ENCODE measurements at regions not wholly inside any gene's neighbourhood (a gene's known extent, or its start where the extent isn't known, plus 50 kb on each side); places are given as distances from the start of the nearest gene placed in this dataset.

GRCh38 chr18:1463981-1464380 is 559.3 kb downstream of the ADCYAP1 start (continued):
- TF ChIP-seq CHD2 (IDR thresholded peaks at IDR 0.05; ENCODE audit: low read length, partially characterized antibody) (no peak), YY1 (IDR thresholded peaks at IDR 0.05; ENCODE audit: low read depth) (no peak), RXRA (IDR thresholded peaks at IDR 0.05; ENCODE audit: borderline replicate concordance, low read depth) (no peak), CTCF (IDR thresholded peaks at IDR 0.05) (no peak), MEF2A (IDR thresholded peaks at IDR 0.05; ENCODE audit: borderline replicate concordance, low read depth) (no peak), SIN3A (IDR thresholded peaks at IDR 0.05; ENCODE audit: borderline replicate concordance, low read depth, low read length) (no peak), EP300 (IDR thresholded peaks at IDR 0.05; ENCODE audit: borderline replicate concordance in 1 of 2, low read depth in 1 of 2, low read length in 1 of 2) (no peak), SMC3 (IDR thresholded peaks at IDR 0.05; ENCODE audit: low read depth, low read length) (no peak), GABPA (IDR thresholded peaks at IDR 0.05; ENCODE audit: low read depth) (no peak)
- TF ChIP-seq, protein P1, sequence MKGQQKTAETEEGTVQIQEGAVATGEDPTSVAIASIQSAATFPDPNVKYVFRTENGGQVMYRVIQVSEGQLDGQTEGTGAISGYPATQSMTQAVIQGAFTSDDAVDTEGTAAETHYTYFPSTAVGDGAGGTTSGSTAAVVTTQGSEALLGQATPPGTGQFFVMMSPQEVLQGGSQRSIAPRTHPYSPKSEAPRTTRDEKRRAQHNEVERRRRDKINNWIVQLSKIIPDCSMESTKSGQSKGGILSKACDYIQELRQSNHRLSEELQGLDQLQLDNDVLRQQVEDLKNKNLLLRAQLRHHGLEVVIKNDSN (IDR thresholded peaks at IDR 0.05; ENCODE audit: borderline replicate concordance, low read depth): no peak

DNA sequence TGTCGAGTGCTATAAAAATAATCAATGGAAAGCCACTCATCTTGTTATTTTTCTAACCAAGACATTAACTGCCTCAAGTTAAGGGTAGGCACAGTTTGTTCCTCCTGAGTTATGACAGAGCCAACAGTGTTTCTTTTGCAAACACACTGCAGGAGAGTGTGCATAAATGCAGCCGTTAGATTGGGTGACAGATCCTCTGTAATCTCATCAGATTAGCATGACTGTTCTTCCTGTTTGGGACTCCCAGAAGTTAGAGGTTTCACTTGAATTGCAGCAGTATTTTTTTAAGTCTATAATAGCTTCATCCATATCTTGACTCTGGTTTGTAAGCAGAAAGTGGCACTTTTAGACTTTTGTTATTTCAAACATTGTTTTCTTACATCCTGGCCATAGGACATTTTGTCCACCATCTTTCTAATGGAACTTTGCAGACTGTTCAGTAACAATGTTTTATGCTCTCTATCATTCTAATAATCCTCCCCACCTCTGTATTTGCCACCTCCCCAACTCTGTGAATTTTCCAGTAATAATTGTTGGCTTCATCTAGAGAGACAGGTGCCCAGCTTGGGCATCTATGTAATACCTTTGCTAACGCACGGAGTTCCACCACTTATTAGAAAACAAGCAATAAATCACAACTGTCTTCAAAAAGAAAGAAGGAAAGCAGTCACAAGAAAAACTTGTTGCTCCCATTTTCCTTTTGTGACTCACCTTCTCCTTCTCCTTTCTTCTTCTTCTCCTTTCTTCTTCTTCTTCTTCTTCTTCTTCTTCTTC is 560.0 kb downstream of the ADCYAP1 start:
- CTCF ChIA-PET: no interaction called here
- no peak overlapping the region for H3K9ac ChIP-seq
- DNase-seq: no peak
- POLR2A ChIA-PET: no interaction called here
- no peaks in the 10 kb centered on the region for H3K27me3 ChIP-seq (ENCODE audit: insufficient read depth)
- no peaks in the 10 kb centered on the region for H3K36me3 ChIP-seq (replicated peaks in 1 of 2; ENCODE audit: control insufficient read depth in 1 of 2, insufficient read depth in 2 of 2, low read length in 1 of 2)
- no peaks in the 10 kb centered on the region for H3K79me2 ChIP-seq (ENCODE audit: insufficient read depth)
- H3K4me1 ChIP-seq (ENCODE audit: control insufficient read depth in 1 of 2, insufficient read depth in 2 of 2, low read depth in 1 of 2, low read length in 1 of 2): no peaks in the 10 kb centered on the region
- no peaks in the 10 kb centered on the region for H4K20me1 ChIP-seq (ENCODE audit: insufficient read depth)
- no peaks in the 10 kb centered on the region for H3F3A ChIP-seq (replicated peaks; ENCODE audit: insufficient read depth)
- H3K4me3 ChIP-seq (ENCODE audit: low read depth in 2 of 2, low read length in 1 of 2): no peak overlapping the region
- H3K27ac ChIP-seq (ENCODE audit: low read depth in 2 of 2, low read length in 1 of 2): no peak overlapping the region
- no peaks in the 10 kb centered on the region for H3K9me2 ChIP-seq
- 7% methylated on average over 4 of the region's 4 CpGs for WGBS (ENCODE audit: low lambda C conversion rate)
- no peak for TF ChIP-seq RCOR1 (IDR thresholded peaks at IDR 0.05; ENCODE audit: low read length)
- no peak for TF ChIP-seq IRF3 (IDR thresholded peaks at IDR 0.05; ENCODE audit: low read depth, low read length)
- TF ChIP-seq RXRA (IDR thresholded peaks at IDR 0.05; ENCODE audit: borderline replicate concordance, low read depth): no peak
- no peak for TF ChIP-seq SMC3 (IDR thresholded peaks at IDR 0.05; ENCODE audit: low read depth, low read length)
- TF ChIP-seq CHD2 (IDR thresholded peaks at IDR 0.05; ENCODE audit: low read length, partially characterized antibody): no peak
- TF ChIP-seq TAF1 (IDR thresholded peaks at IDR 0.05; ENCODE audit: borderline replicate concordance, low read depth, low read length): no peak
- TF ChIP-seq PBX3 (IDR thresholded peaks at IDR 0.05): no peak
- TF ChIP-seq NFIC (IDR thresholded peaks at IDR 0.05; ENCODE audit: borderline replicate concordance): no peak
- no peak for TF ChIP-seq TEAD4 (IDR thresholded peaks at IDR 0.05; ENCODE audit: borderline replicate concordance, insufficient read depth)
- no peak for TF ChIP-seq EP300 (IDR thresholded peaks at IDR 0.05; ENCODE audit: borderline replicate concordance in 1 of 2, low read depth in 1 of 2, low read length in 1 of 2)
- H3K9me3 ChIP-seq: no peaks in the 10 kb centered on the region
- no peak overlapping the region for H3K4me2 ChIP-seq
- H2AFZ ChIP-seq (ENCODE audit: low read depth): no peak overlapping the region

Data from SK-N-SH (cell line).